ENCODE measurements at regions not wholly inside any gene's neighbourhood (a gene's known extent, or its start where the extent isn't known, plus 50 kb on each side); places are given as distances from the start of the nearest gene placed in this dataset.

DNA sequence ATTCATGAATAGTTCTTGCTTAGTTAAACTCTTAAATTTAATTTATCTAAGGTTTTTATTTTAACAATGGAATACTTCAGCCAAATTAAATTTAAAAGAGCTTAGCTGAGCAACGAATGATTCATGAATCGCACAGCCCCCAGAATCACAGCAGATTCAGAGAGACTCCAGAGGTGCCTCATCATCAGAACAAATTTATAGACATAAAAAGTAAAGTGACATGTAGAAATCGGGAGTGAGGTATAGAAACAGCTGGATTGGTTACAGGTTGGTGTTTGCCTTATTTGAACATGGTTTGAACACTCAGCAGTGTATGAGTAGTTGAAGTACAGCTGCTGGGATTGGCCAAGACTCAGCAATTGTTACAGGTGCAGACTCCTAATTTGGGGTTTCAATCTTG, 132.7 kb upstream of the MAP3K4 start:
- TF ChIP-seq, protein P1, sequence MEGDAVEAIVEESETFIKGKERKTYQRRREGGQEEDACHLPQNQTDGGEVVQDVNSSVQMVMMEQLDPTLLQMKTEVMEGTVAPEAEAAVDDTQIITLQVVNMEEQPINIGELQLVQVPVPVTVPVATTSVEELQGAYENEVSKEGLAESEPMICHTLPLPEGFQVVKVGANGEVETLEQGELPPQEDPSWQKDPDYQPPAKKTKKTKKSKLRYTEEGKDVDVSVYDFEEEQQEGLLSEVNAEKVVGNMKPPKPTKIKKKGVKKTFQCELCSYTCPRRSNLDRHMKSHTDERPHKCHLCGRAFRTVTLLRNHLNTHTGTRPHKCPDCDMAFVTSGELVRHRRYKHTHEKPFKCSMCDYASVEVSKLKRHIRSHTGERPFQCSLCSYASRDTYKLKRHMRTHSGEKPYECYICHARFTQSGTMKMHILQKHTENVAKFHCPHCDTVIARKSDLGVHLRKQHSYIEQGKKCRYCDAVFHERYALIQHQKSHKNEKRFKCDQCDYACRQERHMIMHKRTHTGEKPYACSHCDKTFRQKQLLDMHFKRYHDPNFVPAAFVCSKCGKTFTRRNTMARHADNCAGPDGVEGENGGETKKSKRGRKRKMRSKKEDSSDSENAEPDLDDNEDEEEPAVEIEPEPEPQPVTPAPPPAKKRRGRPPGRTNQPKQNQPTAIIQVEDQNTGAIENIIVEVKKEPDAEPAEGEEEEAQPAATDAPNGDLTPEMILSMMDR (IDR thresholded peaks at IDR 0.05) = no peak
- TF ChIP-seq ZFX (IDR thresholded peaks at IDR 0.05; ENCODE audit: borderline replicate concordance) = no peak
